ENCODE measurements at regions not wholly inside any gene's neighbourhood (a gene's known extent, or its start where the extent isn't known, plus 50 kb on each side); places are given as distances from the start of the nearest gene placed in this dataset.

DNA sequence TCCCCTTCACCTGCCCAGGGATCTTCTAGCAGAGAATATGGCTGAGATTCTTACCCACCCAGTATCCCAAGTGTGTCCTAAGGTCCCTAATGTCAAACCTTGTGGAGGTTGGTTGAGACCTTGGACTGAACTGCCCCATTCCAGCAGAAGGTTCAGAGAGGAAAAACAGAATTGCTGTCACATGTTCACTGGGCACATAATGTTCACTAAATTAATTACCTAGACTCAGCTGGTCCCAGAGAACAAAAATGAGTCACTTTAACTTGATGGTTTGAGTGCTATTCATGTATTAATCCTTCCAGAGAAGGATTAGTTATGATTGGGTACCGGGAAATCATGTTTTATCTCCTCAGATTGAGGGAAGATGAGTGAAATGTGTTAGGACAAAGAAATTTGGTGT is 171.3 kb upstream of the GADL1 start:
- Histone ChIP-seq H3K18ac (ENCODE audit: low read length) (no peak overlapping the region), H3K4me3 (ENCODE audit: low read length) (no peak overlapping the region), H3K4ac (ENCODE audit: low read depth, low read length) (no peak overlapping the region), H3K27me3 (ENCODE audit: insufficient read depth, low read length, poor library complexity) (no peaks in the 10 kb centered on the region), H4K5ac (ENCODE audit: low read length) (no peak overlapping the region), H3K23ac (ENCODE audit: low read length) (no peak overlapping the region), H3K4me1 (ENCODE audit: control insufficient read depth, low read depth, low read length) (no peaks in the 10 kb centered on the region), H3K27ac (ENCODE audit: low read depth, low read length) (no peak overlapping the region), H3K79me1 (ENCODE audit: low read length) (no peaks in the 10 kb centered on the region), H3K36me3 (ENCODE audit: control insufficient read depth, insufficient read depth, low read length) (no peaks in the 10 kb centered on the region), H2BK5ac (ENCODE audit: low read length) (no peak overlapping the region), H2BK15ac (replicated peaks; ENCODE audit: low read depth) (no peak overlapping the region), H4K8ac (ENCODE audit: low read depth, low read length) (no peak overlapping the region), H3K56ac (ENCODE audit: low read length) (no peak overlapping the region), H2BK120ac (ENCODE audit: low read depth, low read length) (no peak overlapping the region), H3K79me2 (ENCODE audit: control insufficient read depth, insufficient read depth, low read length) (no peaks in the 10 kb centered on the region), H2AK5ac (ENCODE audit: low read length) (no peak overlapping the region), H3K4me2 (ENCODE audit: low read length) (no peak overlapping the region), H3K9ac (ENCODE audit: low read length) (no peak overlapping the region)
- no CpG with 5 or more reads among the region's 1 CpG for WGBS (ENCODE audit: extremely low coverage, insufficient coverage, low lambda C conversion rate)
- DNase-seq: no peak

DNA sequence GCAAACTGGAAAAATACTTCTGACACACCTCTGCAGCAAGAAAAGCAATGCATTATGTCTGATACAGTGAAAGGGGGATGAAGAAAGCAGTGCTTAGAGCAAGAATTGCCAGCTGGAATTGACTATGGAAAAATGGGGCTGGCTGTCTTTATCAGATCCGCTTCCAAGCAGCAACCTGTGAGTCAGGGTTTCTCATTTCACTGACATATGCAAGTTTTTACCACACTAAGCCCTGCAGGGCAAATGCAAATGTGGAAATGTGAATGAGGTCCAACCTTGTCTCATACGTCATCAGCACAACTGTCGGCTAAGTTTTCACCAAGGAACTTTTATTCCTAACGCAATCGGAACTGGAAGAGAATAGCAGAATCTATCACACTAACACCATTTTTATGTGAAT is 172.5 kb upstream of the GADL1 start:
- Histone ChIP-seq H3K79me2 (ENCODE audit: control insufficient read depth, insufficient read depth, low read length) (no peaks in the 10 kb centered on the region), H3K4me1 (ENCODE audit: control insufficient read depth, low read depth, low read length) (no peaks in the 10 kb centered on the region), H3K27me3 (ENCODE audit: insufficient read depth, low read length, poor library complexity) (no peaks in the 10 kb centered on the region), H3K79me1 (ENCODE audit: low read length) (no peaks in the 10 kb centered on the region), H4K5ac (ENCODE audit: low read length) (no peak overlapping the region), H3K56ac (ENCODE audit: low read length) (no peak overlapping the region), H3K18ac (ENCODE audit: low read length) (no peak overlapping the region), H2BK15ac (replicated peaks; ENCODE audit: low read depth) (no peak overlapping the region), H2BK120ac (ENCODE audit: low read depth, low read length) (no peak overlapping the region), H3K23ac (ENCODE audit: low read length) (no peak overlapping the region), H3K27ac (ENCODE audit: low read depth, low read length) (no peak overlapping the region), H3K4ac (ENCODE audit: low read depth, low read length) (no peak overlapping the region), H2BK5ac (ENCODE audit: low read length) (no peak overlapping the region), H3K9ac (ENCODE audit: low read length) (no peak overlapping the region), H3K4me3 (ENCODE audit: low read length) (no peak overlapping the region), H3K4me2 (ENCODE audit: low read length) (no peak overlapping the region), H3K36me3 (ENCODE audit: control insufficient read depth, insufficient read depth, low read length) (no peaks in the 10 kb centered on the region), H4K8ac (ENCODE audit: low read depth, low read length) (no peak overlapping the region), H2AK5ac (ENCODE audit: low read length) (no peak overlapping the region)
- no CpG with 5 or more reads among the region's 5 CpGs for WGBS (ENCODE audit: extremely low coverage, insufficient coverage, low lambda C conversion rate)
- peak; percentile 59 for DNase-seq

DNA sequence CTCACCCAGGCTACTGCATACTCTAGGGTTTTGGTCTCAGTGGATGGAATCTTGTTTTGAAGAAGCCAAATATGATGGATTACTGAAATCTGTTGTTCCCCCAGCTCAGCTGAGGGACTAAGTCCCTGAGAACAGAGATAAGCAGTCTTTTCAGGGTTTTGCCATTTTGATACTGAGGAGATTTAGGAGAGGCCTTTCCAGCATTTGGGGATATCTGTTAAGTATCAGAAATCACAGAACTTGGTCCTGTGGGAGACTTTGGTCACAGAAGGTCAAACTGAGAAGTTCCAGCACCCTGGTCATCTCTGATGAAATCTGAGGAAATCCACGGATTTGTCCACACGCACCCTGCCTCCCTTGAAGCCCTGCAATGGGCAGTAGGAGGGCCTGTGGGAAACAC is 181.0 kb upstream of the GADL1 start:
- no peak overlapping the region for H3K4ac ChIP-seq (ENCODE audit: low read depth, low read length)
- H3K4me1 ChIP-seq (ENCODE audit: control insufficient read depth, low read depth, low read length): peaks cover 4% of the 10 kb centered on the region
- no peak overlapping the region for H3K9ac ChIP-seq (ENCODE audit: low read length)
- no peak overlapping the region for H3K4me3 ChIP-seq (ENCODE audit: low read length)
- no peak overlapping the region for H2AK5ac ChIP-seq (ENCODE audit: low read length)
- H3K27me3 ChIP-seq (ENCODE audit: insufficient read depth, low read length, poor library complexity): no peaks in the 10 kb centered on the region
- H3K56ac ChIP-seq (ENCODE audit: low read length): no peak overlapping the region
- no peak overlapping the region for H4K5ac ChIP-seq (ENCODE audit: low read length)
- no peak overlapping the region for H2BK5ac ChIP-seq (ENCODE audit: low read length)
- no CpG with 5 or more reads among the region's 2 CpGs for WGBS (ENCODE audit: extremely low coverage, insufficient coverage, low lambda C conversion rate)
- H3K23ac ChIP-seq (ENCODE audit: low read length): no peak overlapping the region
- no peak overlapping the region for H2BK120ac ChIP-seq (ENCODE audit: low read depth, low read length)
- no peak for DNase-seq
- no peak overlapping the region for H3K4me2 ChIP-seq (ENCODE audit: low read length)
- no peak overlapping the region for H3K27ac ChIP-seq (ENCODE audit: low read depth, low read length)
- no peaks in the 10 kb centered on the region for H3K36me3 ChIP-seq (ENCODE audit: control insufficient read depth, insufficient read depth, low read length)
- H4K8ac ChIP-seq (ENCODE audit: low read depth, low read length): no peak overlapping the region
- H3K18ac ChIP-seq (ENCODE audit: low read length): peak overlapping the region; percentile 13
- H3K79me2 ChIP-seq (ENCODE audit: control insufficient read depth, insufficient read depth, low read length): no peaks in the 10 kb centered on the region
- H3K79me1 ChIP-seq (ENCODE audit: low read length): no peaks in the 10 kb centered on the region
- H2BK15ac ChIP-seq (replicated peaks; ENCODE audit: low read depth): no peak overlapping the region

DNA sequence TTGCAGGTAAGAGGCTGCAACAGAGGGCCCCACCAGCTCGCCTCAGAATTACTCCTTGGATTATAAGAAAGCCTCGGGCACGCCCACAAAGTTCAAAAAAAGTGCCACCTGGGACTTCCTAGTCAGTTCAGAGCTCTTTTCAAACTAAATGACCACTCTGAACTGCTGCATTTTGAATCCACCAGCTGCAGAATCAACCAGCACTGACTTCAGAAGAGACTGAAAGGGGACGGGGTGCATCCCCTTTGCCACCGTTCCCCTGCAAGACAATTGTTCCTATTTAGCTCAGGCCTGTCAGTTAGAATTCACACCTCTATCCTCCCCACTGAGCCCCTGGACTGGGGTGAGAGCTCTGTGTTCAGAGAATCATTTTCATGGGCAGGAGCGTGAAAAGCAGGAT is 181.4 kb upstream of the GADL1 start:
- H3K4ac ChIP-seq (ENCODE audit: low read depth, low read length): no peak overlapping the region
- H3K23ac ChIP-seq (ENCODE audit: low read length): no peak overlapping the region
- H3K79me2 ChIP-seq (ENCODE audit: control insufficient read depth, insufficient read depth, low read length): no peaks in the 10 kb centered on the region
- H3K27ac ChIP-seq (ENCODE audit: low read depth, low read length): no peak overlapping the region
- no peaks in the 10 kb centered on the region for H3K79me1 ChIP-seq (ENCODE audit: low read length)
- no peak overlapping the region for H3K4me3 ChIP-seq (ENCODE audit: low read length)
- H3K36me3 ChIP-seq (ENCODE audit: control insufficient read depth, insufficient read depth, low read length): no peaks in the 10 kb centered on the region
- H3K18ac ChIP-seq (ENCODE audit: low read length): peak overlapping the region; percentile 13
- H3K4me1 ChIP-seq (ENCODE audit: control insufficient read depth, low read depth, low read length): peaks cover 4% of the 10 kb centered on the region
- no peak overlapping the region for H4K5ac ChIP-seq (ENCODE audit: low read length)
- no peaks in the 10 kb centered on the region for H3K27me3 ChIP-seq (ENCODE audit: insufficient read depth, low read length, poor library complexity)
- no peak overlapping the region for H2BK5ac ChIP-seq (ENCODE audit: low read length)
- DNase-seq: peak; percentile 38
- H4K8ac ChIP-seq (ENCODE audit: low read depth, low read length): no peak overlapping the region
- no peak overlapping the region for H2BK15ac ChIP-seq (replicated peaks; ENCODE audit: low read depth)
- H3K4me2 ChIP-seq (ENCODE audit: low read length): no peak overlapping the region
- no peak overlapping the region for H3K9ac ChIP-seq (ENCODE audit: low read length)
- H2AK5ac ChIP-seq (ENCODE audit: low read length): no peak overlapping the region
- peak overlapping the region; percentile 50 for H3K56ac ChIP-seq (ENCODE audit: low read length)
- no CpG with 5 or more reads among the region's 6 CpGs for WGBS (ENCODE audit: extremely low coverage, insufficient coverage, low lambda C conversion rate)
- no peak overlapping the region for H2BK120ac ChIP-seq (ENCODE audit: low read depth, low read length)

DNA sequence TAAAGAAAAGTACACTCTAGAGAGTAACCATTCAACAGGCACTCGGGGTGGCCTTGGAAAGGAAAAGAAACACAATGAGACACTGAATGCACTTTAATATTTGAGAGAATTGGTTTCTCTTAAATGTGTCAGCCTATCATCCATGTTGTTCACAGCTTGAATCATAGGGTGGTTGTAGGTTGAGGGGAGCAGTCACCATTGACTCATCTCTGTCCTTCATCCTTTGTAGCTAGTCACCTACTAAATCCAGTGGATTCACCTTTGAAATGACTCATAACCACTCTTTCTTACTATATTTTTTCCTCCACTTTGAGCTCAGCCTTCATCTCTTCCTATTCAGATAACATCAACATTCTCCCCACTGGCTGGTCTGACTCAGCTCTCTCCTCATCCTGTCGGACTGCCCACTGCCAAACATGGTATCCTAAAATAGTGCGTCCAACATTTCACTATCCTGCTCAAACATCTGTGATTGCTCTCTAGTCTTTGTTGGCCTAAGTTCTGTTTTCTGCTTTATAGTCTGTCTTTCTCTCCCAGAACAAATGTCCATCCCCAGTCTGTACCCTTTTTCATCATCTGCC is 182.7 kb upstream of the GADL1 start:
- WGBS (ENCODE audit: extremely low coverage, insufficient coverage, low lambda C conversion rate): no CpG with 5 or more reads among the region's 3 CpGs
- Histone ChIP-seq H2AK5ac (ENCODE audit: low read length) (no peak overlapping the region), H3K27me3 (ENCODE audit: insufficient read depth, low read length, poor library complexity) (no peaks in the 10 kb centered on the region), H3K4me3 (ENCODE audit: low read length) (no peak overlapping the region), H3K27ac (ENCODE audit: low read depth, low read length) (no peak overlapping the region), H4K5ac (ENCODE audit: low read length) (no peak overlapping the region), H4K8ac (ENCODE audit: low read depth, low read length) (no peak overlapping the region), H3K9ac (ENCODE audit: low read length) (no peak overlapping the region), H2BK120ac (ENCODE audit: low read depth, low read length) (no peak overlapping the region), H3K4me1 (ENCODE audit: control insufficient read depth, low read depth, low read length) (peaks cover 4% of the 10 kb centered on the region), H3K36me3 (ENCODE audit: control insufficient read depth, insufficient read depth, low read length) (no peaks in the 10 kb centered on the region), H3K56ac (ENCODE audit: low read length) (no peak overlapping the region), H3K23ac (ENCODE audit: low read length) (no peak overlapping the region), H3K4me2 (ENCODE audit: low read length) (no peak overlapping the region), H3K79me1 (ENCODE audit: low read length) (no peaks in the 10 kb centered on the region), H3K18ac (ENCODE audit: low read length) (no peak overlapping the region), H2BK5ac (ENCODE audit: low read length) (no peak overlapping the region), H2BK15ac (replicated peaks; ENCODE audit: low read depth) (no peak overlapping the region), H3K4ac (ENCODE audit: low read depth, low read length) (no peak overlapping the region), H3K79me2 (ENCODE audit: control insufficient read depth, insufficient read depth, low read length) (no peaks in the 10 kb centered on the region)
- DNase-seq: peak; percentile 43

DNA sequence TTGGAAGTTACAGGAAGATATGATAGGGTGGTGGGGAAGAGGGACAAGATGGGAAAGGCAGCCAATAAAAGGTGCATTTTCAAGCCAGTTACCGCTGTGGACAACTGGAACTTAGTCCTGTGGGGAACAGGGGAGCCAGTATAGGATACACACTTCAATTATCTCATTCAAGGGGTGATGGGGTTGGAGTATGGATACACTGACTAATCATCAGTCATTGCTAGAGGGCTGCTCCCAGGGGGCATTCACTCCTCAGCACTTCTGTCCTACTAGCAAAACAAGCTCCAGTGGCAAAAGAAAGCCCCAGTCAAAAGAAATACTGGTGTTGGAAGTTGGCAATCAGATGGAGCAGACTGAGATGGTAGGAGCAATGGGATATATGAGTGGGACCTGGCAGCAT is 183.4 kb upstream of the GADL1 start:
- Histone ChIP-seq H3K56ac (ENCODE audit: low read length) (no peak overlapping the region), H3K79me1 (ENCODE audit: low read length) (no peaks in the 10 kb centered on the region), H2AK5ac (ENCODE audit: low read length) (peak overlapping the region; percentile 22), H2BK120ac (ENCODE audit: low read depth, low read length) (no peak overlapping the region), H3K4me1 (ENCODE audit: control insufficient read depth, low read depth, low read length) (peaks cover 4% of the 10 kb centered on the region), H3K27ac (ENCODE audit: low read depth, low read length) (no peak overlapping the region), H4K5ac (ENCODE audit: low read length) (no peak overlapping the region), H3K4ac (ENCODE audit: low read depth, low read length) (no peak overlapping the region), H3K4me2 (ENCODE audit: low read length) (no peak overlapping the region), H3K18ac (ENCODE audit: low read length) (no peak overlapping the region), H2BK5ac (ENCODE audit: low read length) (no peak overlapping the region), H3K27me3 (ENCODE audit: insufficient read depth, low read length, poor library complexity) (no peaks in the 10 kb centered on the region), H4K8ac (ENCODE audit: low read depth, low read length) (no peak overlapping the region), H3K79me2 (ENCODE audit: control insufficient read depth, insufficient read depth, low read length) (no peaks in the 10 kb centered on the region), H2BK15ac (replicated peaks; ENCODE audit: low read depth) (no peak overlapping the region), H3K36me3 (ENCODE audit: control insufficient read depth, insufficient read depth, low read length) (no peaks in the 10 kb centered on the region), H3K23ac (ENCODE audit: low read length) (no peak overlapping the region), H3K4me3 (ENCODE audit: low read length) (no peak overlapping the region), H3K9ac (ENCODE audit: low read length) (no peak overlapping the region)
- no peak for DNase-seq
- no CpG with 5 or more reads among the region's 1 CpG for WGBS (ENCODE audit: extremely low coverage, insufficient coverage, low lambda C conversion rate)
